Jurkat, Clone E6-1 (cell line): ENCODE measurements at regions not wholly inside any gene's neighbourhood (a gene's known extent, or its start where the extent isn't known, plus 50 kb on each side); places are given as distances from the start of the nearest gene placed in this dataset.

Experiments used
- DNase-seq: peaks from one replicate; pipeline ENCODE4 v3.0.0-alpha.2; 2011; ENCODE audit warnings: low read depth, low spot score
- H3K4me3 ChIP-seq: 2 replicates; pipeline ENCODE4 v1.5.1; 2011; ENCODE audit warnings: mild to moderate bottlenecking, low read length, control low read depth, moderate library complexity

GRCh38 chr13:86201477-86201876, 402.3 kb upstream of the SLITRK6 start:
- no peak for DNase-seq
- no peak overlapping the region for H3K4me3 ChIP-seq

GRCh38 chr13:86193281-86193680, 394.1 kb upstream of the SLITRK6 start:
- no peak overlapping the region for H3K4me3 ChIP-seq
- DNase-seq: no peak

DNA sequence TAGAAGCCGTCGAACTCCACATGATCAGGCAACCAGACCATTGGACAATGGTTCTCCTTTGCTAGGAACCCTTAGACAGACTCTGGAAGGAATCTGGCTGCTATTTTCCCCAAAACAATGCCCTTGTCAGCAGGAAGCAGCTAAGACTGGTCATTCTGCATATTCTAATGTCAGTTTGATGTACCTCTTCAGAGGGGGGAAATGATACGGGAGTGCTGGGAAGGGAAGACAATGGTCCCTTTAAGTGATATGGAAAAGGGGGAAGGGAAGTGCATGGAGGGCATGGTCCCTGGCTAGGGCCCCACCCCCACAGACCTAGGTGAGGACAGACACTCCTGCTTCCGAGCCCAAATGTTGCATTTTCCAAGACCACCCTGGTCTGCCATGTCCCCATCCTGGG, 389.0 kb upstream of the SLITRK6 start:
- no peak overlapping the region for H3K4me3 ChIP-seq
- DNase-seq: no peak

DNA sequence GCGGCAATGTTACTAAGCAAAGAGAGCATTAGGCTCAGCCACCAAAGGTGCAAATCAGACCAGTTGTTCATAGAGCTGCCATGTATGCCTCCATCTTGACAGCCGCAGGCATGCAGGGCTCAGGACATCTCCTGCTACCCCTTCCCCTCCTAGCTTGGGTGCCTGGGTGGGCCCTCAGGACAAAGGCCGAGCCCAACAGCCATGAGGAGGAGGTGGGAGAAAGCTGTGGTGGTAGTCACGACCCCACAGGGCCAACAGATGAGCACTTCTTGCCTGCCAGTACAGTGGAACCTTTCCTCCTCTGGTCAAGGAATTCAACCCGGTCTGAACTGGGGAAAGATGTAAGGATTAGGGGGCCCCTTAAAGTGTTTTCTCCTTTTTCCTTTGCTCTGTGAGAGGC, 386.4 kb upstream of the SLITRK6 start:
- no peak overlapping the region for H3K4me3 ChIP-seq
- DNase-seq: no peak

- no peak overlapping the region for H3K4me3 ChIP-seq
- no peak for DNase-seq
Measured at GRCh38 chr13:86185107-86185506, 385.9 kb upstream of the SLITRK6 start.

- DNase-seq: no peak
- H3K4me3 ChIP-seq: no peak overlapping the region
Measured at GRCh38 chr13:86174622-86175021, 375.4 kb upstream of the SLITRK6 start.

- DNase-seq: no peak
- no peak overlapping the region for H3K4me3 ChIP-seq
Measured at GRCh38 chr13:86172961-86173360, 373.7 kb upstream of the SLITRK6 start.

DNA sequence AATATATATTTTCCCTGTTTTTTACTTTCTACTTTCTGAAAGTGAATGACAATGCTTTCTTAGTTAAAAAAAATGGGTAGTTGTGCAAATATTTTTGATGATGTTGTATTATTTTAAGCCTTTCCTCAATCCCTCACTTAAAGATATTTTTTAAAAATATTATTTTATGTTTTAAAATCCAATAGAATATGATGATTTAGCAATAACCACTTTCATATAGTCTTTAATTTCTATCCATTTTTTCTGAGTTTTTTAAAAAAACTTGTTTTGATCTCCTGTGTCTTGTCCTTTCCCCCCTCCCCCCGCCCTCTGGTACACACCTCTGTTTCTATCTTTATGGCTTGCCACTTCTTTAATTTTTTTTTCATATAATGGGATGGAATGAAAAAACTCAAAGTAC, 362.0 kb upstream of the SLITRK6 start:
- H3K4me3 ChIP-seq: no peak overlapping the region
- DNase-seq: no peak

DNA sequence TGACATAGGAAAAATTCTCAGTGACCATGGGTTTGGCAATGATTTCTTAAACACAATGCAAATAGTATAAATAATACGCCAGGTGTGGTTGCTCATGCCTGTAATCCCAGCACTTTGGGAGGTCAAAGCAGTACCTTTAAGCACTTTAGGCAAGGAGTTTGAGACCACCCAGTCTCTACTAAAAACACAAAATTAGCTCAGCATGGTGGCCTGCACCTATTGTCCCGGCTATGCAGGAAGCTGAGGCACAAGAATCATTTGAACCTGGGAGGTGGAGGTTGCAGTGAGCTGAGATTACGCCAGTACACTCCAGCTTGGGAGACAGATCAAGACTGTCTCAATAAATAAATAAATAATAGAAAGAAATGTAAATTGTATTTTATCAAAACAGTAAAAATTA, 356.5 kb upstream of the SLITRK6 start:
- no peak overlapping the region for H3K4me3 ChIP-seq
- DNase-seq: no peak

- no peak for DNase-seq
- no peak overlapping the region for H3K4me3 ChIP-seq
Measured at GRCh38 chr13:86142080-86142479, 342.9 kb upstream of the SLITRK6 start.

DNA sequence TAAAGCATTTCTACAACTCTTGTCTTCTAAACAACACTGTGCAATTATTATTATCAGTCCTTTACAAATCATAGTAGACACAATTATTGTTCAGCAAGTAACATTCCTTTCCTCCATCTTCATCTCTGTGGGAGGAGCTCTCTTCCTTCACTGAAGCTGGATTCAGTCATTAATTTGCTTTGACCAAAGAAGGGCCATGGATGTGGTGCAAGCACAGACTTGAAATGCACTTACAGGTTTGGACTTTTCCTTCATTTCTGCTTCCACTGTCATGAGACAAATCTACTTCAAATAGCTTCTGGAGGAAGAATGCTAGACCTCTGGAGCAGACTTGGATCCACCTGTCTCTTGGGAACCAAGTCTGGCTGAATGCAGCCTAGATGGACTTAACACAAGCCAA, 336.6 kb upstream of the SLITRK6 start:
- no peak overlapping the region for H3K4me3 ChIP-seq
- DNase-seq: no peak

DNA sequence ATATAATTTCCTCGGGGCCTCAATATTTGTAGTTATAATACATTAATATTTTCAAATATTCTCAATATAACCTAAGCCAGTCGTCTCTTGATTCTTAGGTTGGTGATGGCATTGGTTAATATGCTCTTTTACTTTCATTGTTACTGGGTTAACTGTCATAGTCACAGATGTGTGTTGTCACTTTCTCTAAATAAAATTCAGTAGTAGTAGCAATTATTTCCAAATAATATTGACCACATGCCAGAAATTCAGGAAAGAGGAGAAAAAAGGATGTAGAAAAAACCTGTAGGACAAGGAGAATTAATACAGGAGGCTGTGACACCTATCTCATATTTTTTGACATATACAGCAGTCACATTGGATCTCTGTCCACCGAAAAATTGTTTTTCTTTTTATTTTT, 322.7 kb upstream of the SLITRK6 start:
- H3K4me3 ChIP-seq: no peak overlapping the region
- no peak for DNase-seq

GRCh38 chr13:86109107-86109506, 309.9 kb upstream of the SLITRK6 start:
- DNase-seq: no peak
- H3K4me3 ChIP-seq: no peak overlapping the region

- DNase-seq: no peak
- no peak overlapping the region for H3K4me3 ChIP-seq
Measured at GRCh38 chr13:86108334-86108733, 309.1 kb upstream of the SLITRK6 start.

DNA sequence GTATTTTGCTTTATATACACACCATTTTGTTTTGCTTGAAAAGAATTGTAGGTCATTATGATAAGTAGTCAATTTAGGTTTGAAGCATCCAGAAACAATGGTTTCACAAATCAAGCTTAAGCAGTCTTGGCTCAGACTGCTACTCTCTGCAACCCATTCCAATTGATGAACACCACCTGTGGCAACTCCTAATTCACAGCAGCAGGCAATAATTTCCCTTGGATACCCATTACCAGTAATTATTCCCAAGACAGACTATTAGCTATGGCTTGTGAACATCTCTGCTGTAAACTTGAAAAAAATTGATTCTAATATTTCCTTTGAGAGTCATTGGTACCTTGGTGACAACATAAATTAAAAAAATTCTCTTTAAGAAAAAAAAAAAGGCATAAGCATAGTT, 299.3 kb upstream of the SLITRK6 start:
- DNase-seq: no peak
- no peak overlapping the region for H3K4me3 ChIP-seq

GRCh38 chr13:86095351-86095750, 296.1 kb upstream of the SLITRK6 start:
- DNase-seq: no peak
- no peak overlapping the region for H3K4me3 ChIP-seq

DNA sequence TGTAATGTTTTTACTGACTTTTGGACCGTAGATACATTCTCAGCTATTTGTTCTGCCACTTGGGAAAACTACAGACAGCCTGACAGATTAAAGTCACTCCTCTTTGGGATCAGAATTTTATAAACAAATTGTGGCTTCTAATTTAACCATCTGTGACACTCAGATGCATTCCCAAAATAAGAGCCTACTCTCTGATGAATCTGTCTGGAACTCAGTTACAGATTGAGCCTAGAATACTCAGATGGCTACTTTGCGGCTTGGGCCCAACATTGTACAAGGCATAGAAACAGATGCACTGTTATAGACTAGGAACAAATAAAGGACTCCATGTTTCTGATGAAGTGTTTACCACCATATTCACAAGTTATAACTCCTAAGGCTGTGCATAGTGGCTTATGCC, 291.0 kb upstream of the SLITRK6 start:
- H3K4me3 ChIP-seq: no peak overlapping the region
- no peak for DNase-seq

DNA sequence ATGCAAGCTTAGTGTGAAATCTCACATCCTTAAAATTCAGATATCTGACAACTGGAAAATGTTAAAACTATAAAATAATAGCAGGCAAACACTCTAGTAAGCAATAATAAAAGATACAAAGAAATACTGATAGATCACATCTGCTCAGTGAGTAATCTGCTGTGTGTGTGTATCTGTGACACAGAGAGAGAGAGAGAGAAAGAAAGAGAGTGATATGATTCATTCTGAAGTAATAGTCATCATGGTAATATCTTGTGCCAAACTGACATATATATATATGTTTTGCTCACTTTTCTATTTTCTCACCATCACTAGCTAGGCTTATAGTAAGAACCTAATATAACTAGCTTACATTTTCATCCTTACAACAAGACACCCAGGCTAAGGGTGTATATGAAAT, 288.0 kb upstream of the SLITRK6 start:
- no peak overlapping the region for H3K4me3 ChIP-seq
- no peak for DNase-seq

- DNase-seq: no peak
- no peak overlapping the region for H3K4me3 ChIP-seq
Measured at GRCh38 chr13:86085890-86086289, 286.7 kb upstream of the SLITRK6 start.

GRCh38 chr13:86082121-86082520, 282.9 kb upstream of the SLITRK6 start:
- no peak for DNase-seq
- no peak overlapping the region for H3K4me3 ChIP-seq

DNA sequence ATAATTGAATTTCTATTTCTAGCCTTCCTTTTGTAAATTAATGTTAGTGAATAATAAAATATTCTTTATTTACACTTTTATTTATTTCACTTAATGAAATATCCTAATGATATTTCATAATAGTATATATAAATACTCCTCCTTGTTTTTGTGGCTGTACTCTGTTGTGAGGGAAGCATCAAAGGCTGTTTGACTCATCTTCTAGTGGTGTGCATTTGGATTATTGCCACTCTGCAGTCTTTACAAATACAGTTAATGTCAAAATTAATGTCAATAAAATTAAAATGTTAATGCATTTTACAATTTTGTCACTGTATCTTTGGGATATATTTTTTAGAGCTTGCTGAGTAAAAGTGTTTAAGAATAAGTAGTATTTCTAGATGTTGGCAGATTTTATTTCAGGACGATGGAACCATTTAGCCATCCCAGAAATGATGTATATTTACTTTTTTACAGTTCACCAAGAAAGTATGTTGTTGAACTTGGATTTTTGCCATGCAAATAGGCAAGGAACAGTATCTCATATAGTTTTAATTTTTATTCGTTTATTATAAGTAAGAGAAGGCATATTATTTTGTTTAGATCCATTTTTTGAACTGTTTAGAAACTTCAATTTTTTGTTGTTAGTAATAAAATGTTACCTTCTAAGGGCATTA, 281.2 kb upstream of the SLITRK6 start:
- no peak overlapping the region for H3K4me3 ChIP-seq
- no peak for DNase-seq
